MV-4-11 (cell line): ENCODE measurements at regions not wholly inside any gene's neighbourhood (a gene's known extent, or its start where the extent isn't known, plus 50 kb on each side); places are given as distances from the start of the nearest gene placed in this dataset.

Experiments
- DNase-seq: peaks from one replicate; lab custom pipeline; 2025; lab: John Stamatoyannopoulos, UW

GRCh38 chr14:84646786-84647500 lies 883.0 kb upstream of the FLRT2 start:
- no peak for DNase-seq

GRCh38 chr14:84655014-84655413 lies 874.9 kb upstream of the FLRT2 start:
- DNase-seq: no peak

GRCh38 chr14:84657911-84658310 lies 872.0 kb upstream of the FLRT2 start:
- no peak for DNase-seq

GRCh38 chr14:84670796-84671195 lies 859.1 kb upstream of the FLRT2 start:
- no peak for DNase-seq

GRCh38 chr14:84671776-84672175 lies 858.2 kb upstream of the FLRT2 start:
- no peak for DNase-seq

GRCh38 chr14:84674636-84675035 lies 855.3 kb upstream of the FLRT2 start:
- no peak for DNase-seq

- no peak for DNase-seq
Measured at GRCh38 chr14:84686550-84686949, 843.4 kb upstream of the FLRT2 start.

GRCh38 chr14:84688297-84689025 lies 841.5 kb upstream of the FLRT2 start:
- no peak for DNase-seq

- no peak for DNase-seq
Measured at GRCh38 chr14:84694161-84694560, 835.8 kb upstream of the FLRT2 start.

GRCh38 chr14:84704601-84705000 lies 825.3 kb upstream of the FLRT2 start:
- DNase-seq: no peak

- no peak for DNase-seq
Measured at GRCh38 chr14:84707830-84708229, 822.1 kb upstream of the FLRT2 start.

- DNase-seq: no peak
Measured at GRCh38 chr14:84708865-84709264, 821.1 kb upstream of the FLRT2 start.

- no peak for DNase-seq
Measured at GRCh38 chr14:84726471-84726870, 803.5 kb upstream of the FLRT2 start.

- no peak for DNase-seq
Measured at GRCh38 chr14:84749191-84749955, 780.6 kb upstream of the FLRT2 start.

GRCh38 chr14:84750284-84750683 lies 779.7 kb upstream of the FLRT2 start:
- no peak for DNase-seq

GRCh38 chr14:84750763-84751554 lies 779.0 kb upstream of the FLRT2 start:
- no peak for DNase-seq

- DNase-seq: no peak
Measured at GRCh38 chr14:84751745-84752144, 778.2 kb upstream of the FLRT2 start.

GRCh38 chr14:84760489-84761126 lies 769.3 kb upstream of the FLRT2 start:
- no peak for DNase-seq

- DNase-seq: no peak
Measured at GRCh38 chr14:84767434-84767833, 762.5 kb upstream of the FLRT2 start.

- DNase-seq: no peak
Measured at GRCh38 chr14:84770030-84770429, 759.9 kb upstream of the FLRT2 start.

GRCh38 chr14:84777356-84777755 lies 752.6 kb upstream of the FLRT2 start:
- no peak for DNase-seq

GRCh38 chr14:84782902-84783301 lies 747.0 kb upstream of the FLRT2 start:
- no peak for DNase-seq
